Memory B cell (primary cell): ENCODE measurements at regions not wholly inside any gene's neighbourhood (a gene's known extent, or its start where the extent isn't known, plus 50 kb on each side); places are given as distances from the start of the nearest gene placed in this dataset.

Experiments used
- ATAC-seq: fragments of 150-1000 bp; cut with Tn5 transposase; 2 replicates; pipeline ENCODE4 v1.10.0; 2021; ENCODE audit warnings: low read depth, mild to moderate bottlenecking, moderate library complexity
- DNase-seq, 2 donors: peaks; one replicate each; pipeline ENCODE4 v3.0.0; 2022; ENCODE audit warnings: low spot score in 2 of 2
- H3K27ac Mint-ChIP-seq: one replicate; pipeline ENCODE4 v1.8.0; 2022; ENCODE audit warnings: mild to moderate bottlenecking, moderate library complexity, mixed read lengths
- H3K27me3 Mint-ChIP-seq: one replicate; pipeline ENCODE4 v1.8.0; 2022; ENCODE audit warnings: mixed read lengths
- H3K36me3 Mint-ChIP-seq: one replicate; pipeline ENCODE4 v1.8.0; 2022; ENCODE audit warnings: mild to moderate bottlenecking, mixed read lengths
- H3K4me1 Mint-ChIP-seq: one replicate; pipeline ENCODE4 v1.8.0; 2022; ENCODE audit warnings: mixed read lengths
- H3K4me3 Mint-ChIP-seq: one replicate; pipeline ENCODE4 v1.8.0; 2022; ENCODE audit warnings: mild to moderate bottlenecking, moderate library complexity, mixed read lengths
- H3K9me3 Mint-ChIP-seq: one replicate; pipeline ENCODE4 v1.8.0; 2022; ENCODE audit warnings: mixed read lengths

DNA sequence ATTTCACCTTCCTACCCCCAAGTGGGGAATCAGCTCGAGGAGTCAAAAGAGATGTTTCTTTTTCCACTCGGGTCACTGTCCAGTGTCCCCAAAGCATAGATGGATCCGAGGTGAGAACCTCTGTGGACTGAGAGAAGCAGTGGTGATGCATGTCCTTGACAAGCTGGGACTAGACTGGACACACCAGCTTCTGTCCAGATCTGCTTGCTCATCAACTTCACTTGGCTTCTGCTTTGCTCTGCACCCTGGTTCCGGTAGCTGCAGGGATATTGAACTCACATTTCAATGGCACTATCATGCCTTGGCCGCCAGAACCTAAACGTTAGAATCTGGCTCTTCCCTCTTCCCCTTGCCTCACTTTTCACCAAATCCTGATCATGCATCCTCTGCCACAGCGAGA is 50.3 kb upstream of the CXCL12 start:
- Mint-ChIP-seq H3K9me3 (peaks cover 20% of the 10 kb centered on the region), H3K4me1 (no peaks in the 10 kb centered on the region), H3K27me3 (no peaks in the 10 kb centered on the region), H3K36me3 (no peaks in the 10 kb centered on the region), H3K4me3 (no peak overlapping the region), H3K27ac (no peak overlapping the region)
- no peak for ATAC-seq
- no peak for DNase-seq

DNA sequence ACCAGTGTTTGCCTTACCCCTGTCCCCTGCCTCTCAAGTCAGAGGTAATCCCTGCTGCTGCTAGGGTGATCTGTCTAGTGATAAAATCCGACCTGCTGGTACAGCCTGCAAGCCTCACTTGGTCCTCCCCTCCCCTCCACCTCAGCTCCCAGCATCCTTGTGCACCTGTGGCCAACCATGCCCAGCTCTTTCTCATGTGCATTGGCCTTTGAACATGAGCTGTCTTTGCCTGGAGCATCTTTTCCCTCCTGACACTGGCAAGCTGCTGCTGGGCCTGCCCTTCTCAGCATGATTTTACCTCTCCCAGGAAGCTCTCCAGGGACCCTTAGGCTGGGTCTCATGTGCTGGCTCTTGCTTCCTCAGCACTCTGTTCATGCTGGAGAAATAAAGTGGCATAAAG is 51.3 kb upstream of the CXCL12 start:
- H3K27ac Mint-ChIP-seq: no peak overlapping the region
- peaks cover 15% of the 10 kb centered on the region for H3K9me3 Mint-ChIP-seq
- H3K27me3 Mint-ChIP-seq: peaks cover 2% of the 10 kb centered on the region
- H3K4me3 Mint-ChIP-seq: no peak overlapping the region
- H3K36me3 Mint-ChIP-seq: no peaks in the 10 kb centered on the region
- H3K4me1 Mint-ChIP-seq: no peaks in the 10 kb centered on the region
- no peak for DNase-seq
- ATAC-seq: no peak

DNA sequence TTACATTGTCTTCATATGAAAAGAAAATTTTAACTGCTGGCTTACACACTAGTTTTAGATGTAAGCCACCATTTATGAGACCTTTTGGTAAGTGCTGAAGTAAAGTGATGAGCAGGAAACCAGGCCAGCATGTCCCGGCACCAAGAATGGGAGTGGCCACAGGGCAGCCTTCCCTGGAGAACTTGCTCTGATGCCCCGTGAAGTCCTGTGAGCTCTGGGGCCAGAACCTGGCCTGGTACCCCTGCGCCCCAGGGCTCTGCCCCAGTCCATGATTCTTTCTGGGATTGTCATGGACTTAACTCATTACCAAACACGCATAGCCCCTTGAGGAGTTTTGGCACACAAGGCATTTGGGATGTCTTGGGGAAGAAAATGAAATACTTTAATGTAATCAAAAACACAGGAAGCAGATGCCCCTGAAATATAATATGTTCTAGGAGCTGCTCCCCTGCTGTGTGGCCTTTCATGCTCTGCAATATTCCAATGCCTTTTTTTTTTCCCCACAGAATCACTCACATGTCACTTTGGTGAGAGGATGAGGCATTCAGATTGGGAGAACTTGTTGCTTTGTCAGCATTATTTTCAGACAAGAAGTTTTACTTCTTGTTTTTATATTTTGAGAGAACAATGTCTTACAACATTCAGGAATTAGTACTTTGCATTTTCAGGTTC is 53.1 kb upstream of the CXCL12 start:
- ATAC-seq (no peak), DNase-seq (no peak)
- Mint-ChIP-seq H3K27ac (no peak overlapping the region), H3K27me3 (peaks cover 2% of the 10 kb centered on the region), H3K9me3 (peaks cover 14% of the 10 kb centered on the region), H3K36me3 (no peaks in the 10 kb centered on the region), H3K4me3 (no peak overlapping the region), H3K4me1 (no peaks in the 10 kb centered on the region)

DNA sequence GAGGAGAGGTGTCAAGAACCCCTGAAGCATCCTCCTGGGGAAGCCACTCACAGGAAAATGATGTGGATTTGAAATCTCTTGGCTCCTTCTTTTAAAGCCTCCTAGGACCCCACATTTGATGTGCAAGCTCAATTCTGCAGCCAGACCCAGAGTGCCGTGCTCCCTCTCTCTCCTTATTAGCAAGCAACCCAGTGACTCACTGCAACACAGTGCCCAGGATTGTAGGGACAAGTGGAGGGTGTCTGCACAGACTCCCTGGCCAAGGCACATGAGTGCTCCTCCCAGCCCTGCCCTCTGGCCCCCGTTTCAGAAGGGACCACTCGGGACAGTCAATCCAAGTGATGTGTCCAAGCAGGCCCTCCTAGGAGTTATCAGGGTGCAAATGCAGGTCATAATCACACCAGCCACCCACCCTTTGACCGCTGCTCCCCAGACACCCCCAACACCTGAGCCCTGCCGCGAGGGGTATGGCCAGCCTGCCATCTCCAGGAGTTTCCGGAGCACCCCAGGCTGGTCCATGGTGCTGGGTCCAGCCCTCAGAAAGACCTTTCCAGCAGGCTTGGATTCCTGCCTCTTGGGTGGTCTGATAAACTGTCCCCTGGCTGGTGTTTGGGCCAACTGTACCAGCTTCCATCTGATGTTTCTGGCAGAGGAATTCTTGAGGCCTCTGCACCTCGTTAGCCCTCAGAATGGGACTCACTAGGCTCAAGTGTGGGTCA is 54.5 kb upstream of the CXCL12 start:
- no peak overlapping the region for H3K4me3 Mint-ChIP-seq
- peaks cover 2% of the 10 kb centered on the region for H3K27me3 Mint-ChIP-seq
- ATAC-seq: no peak
- no peak for DNase-seq
- no peaks in the 10 kb centered on the region for H3K4me1 Mint-ChIP-seq
- no peak overlapping the region for H3K27ac Mint-ChIP-seq
- H3K36me3 Mint-ChIP-seq: no peaks in the 10 kb centered on the region
- H3K9me3 Mint-ChIP-seq: peaks cover 14% of the 10 kb centered on the region

DNA sequence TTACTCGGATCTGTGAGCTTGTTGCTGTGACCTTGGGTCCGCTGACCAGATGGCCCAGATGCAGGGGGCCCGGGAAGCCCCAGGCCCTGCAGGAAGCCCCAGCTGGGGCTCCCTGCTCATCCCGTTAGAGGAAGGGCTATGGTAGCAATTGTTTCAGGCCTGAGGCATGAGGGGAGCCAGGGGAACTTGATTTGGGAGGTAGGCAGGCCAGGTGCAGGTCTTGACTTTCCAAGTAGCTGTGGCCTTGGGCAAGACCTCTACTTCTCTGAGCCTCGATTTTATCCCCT is 55.0 kb upstream of the CXCL12 start:
- Mint-ChIP-seq H3K27ac (no peak overlapping the region), H3K4me1 (no peaks in the 10 kb centered on the region), H3K27me3 (peaks cover 2% of the 10 kb centered on the region), H3K9me3 (peaks cover 12% of the 10 kb centered on the region), H3K36me3 (no peaks in the 10 kb centered on the region), H3K4me3 (no peak overlapping the region)
- ATAC-seq: no peak
- DNase-seq: no peak

DNA sequence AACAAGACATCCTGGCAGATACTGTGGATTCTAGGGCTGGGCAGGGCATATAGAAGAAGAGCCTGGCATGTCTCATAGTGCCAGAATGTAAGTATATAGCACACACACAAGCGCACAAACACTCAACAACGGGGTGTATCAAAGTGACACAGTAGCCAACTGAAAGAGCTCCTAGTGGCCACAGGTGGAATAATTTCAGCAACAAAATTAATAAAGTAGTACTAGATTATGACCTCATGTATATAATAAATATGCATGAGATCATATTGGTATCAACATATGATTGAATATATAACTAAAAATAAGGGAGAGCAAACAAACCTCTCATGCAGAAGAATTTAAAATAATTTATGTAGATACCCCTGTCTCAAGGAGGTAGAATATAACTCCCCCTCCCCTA is 72.4 kb upstream of the CXCL12 start:
- no peak for DNase-seq
- Mint-ChIP-seq H3K9me3 (peaks cover 5% of the 10 kb centered on the region), H3K27me3 (no peaks in the 10 kb centered on the region), H3K27ac (no peak overlapping the region), H3K36me3 (no peaks in the 10 kb centered on the region), H3K4me1 (no peaks in the 10 kb centered on the region), H3K4me3 (no peak overlapping the region)
- no peak for ATAC-seq

DNA sequence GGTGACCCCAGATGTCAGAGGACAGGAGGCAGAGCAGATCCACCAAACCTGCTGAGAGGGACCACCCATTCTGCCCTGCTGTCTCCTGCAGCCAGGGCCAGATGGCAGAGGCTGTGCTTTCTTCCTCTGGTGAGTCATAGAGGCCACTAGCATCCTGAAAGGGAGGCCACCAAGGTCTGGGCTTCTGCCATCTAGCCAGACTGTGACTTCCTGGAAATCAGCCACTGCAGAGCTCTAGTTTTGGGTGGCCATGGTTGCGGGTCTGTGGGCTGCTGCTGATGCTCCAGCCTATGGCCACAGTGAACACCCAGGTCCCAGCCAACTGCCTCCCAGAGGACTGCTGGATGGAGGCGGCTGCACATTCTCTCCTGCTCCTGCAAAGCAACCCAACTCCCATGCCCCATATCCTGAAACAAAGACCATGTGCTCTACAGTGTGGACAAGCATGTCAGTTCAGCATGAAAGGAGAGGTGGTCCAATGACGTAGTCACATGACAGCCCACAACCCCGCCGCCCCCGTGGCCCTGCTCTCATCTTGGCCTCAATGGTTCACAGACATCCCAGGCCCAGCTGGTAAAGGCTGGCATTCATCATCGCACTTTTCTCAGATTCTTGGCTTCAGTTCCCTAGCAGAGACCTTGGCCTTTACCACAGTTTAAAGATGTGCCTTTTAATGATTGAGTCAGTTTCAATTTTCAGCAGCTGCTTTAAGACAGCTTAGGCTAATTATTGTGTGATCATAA is 73.9 kb upstream of the CXCL12 start:
- no peak overlapping the region for H3K4me3 Mint-ChIP-seq
- no peak overlapping the region for H3K27ac Mint-ChIP-seq
- H3K36me3 Mint-ChIP-seq: no peaks in the 10 kb centered on the region
- DNase-seq (no peak), ATAC-seq (no peak)
- H3K27me3 Mint-ChIP-seq: no peaks in the 10 kb centered on the region
- H3K4me1 Mint-ChIP-seq: no peaks in the 10 kb centered on the region
- peaks cover 4% of the 10 kb centered on the region for H3K9me3 Mint-ChIP-seq

DNA sequence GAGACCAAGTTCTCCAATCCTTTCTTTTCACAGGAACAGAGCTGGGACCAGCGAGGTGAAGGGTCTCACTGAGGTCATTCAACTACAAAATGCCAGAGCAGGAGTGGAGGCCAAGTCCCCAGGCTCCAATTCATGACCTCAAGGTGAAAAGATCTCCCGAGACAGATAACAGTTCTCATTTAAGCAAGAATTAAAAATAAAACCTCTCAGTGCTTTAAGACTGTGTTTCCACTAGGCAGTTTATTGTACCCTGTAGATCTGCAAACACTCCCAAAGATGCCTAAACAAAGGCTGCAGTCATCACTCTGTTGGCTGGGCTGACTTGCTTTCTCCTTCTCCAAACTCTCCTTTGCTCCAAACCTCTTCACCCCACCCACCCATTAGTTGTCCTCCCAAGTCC is 74.8 kb upstream of the CXCL12 start:
- Mint-ChIP-seq H3K27ac (no peak overlapping the region), H3K4me1 (no peaks in the 10 kb centered on the region), H3K27me3 (no peaks in the 10 kb centered on the region), H3K4me3 (no peak overlapping the region), H3K36me3 (no peaks in the 10 kb centered on the region), H3K9me3 (peaks cover 5% of the 10 kb centered on the region)
- ATAC-seq (no peak), DNase-seq (no peak)

DNA sequence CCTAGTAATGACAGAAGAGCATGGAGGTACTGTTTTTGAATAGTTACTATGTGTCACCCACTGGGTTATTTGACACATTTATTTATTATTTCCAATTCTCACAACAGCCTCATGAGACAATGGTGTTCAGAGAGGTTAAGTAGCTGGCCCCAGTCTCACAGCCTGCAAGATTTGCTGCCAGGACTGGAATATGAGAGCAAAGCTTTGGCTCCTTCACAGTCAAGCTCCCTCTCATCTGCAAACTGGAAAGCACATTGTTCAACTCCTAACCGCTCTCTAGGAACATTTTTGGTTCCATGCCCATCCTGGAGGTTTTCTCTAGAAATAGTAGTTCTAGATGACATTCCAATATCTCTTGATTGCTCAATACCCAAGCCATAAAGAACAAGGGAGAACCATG is 75.5 kb upstream of the CXCL12 start:
- no peaks in the 10 kb centered on the region for H3K36me3 Mint-ChIP-seq
- H3K9me3 Mint-ChIP-seq: peaks cover 5% of the 10 kb centered on the region
- H3K4me1 Mint-ChIP-seq: no peaks in the 10 kb centered on the region
- H3K27me3 Mint-ChIP-seq: no peaks in the 10 kb centered on the region
- no peak overlapping the region for H3K27ac Mint-ChIP-seq
- no peak for ATAC-seq
- no peak overlapping the region for H3K4me3 Mint-ChIP-seq
- no peak for DNase-seq

DNA sequence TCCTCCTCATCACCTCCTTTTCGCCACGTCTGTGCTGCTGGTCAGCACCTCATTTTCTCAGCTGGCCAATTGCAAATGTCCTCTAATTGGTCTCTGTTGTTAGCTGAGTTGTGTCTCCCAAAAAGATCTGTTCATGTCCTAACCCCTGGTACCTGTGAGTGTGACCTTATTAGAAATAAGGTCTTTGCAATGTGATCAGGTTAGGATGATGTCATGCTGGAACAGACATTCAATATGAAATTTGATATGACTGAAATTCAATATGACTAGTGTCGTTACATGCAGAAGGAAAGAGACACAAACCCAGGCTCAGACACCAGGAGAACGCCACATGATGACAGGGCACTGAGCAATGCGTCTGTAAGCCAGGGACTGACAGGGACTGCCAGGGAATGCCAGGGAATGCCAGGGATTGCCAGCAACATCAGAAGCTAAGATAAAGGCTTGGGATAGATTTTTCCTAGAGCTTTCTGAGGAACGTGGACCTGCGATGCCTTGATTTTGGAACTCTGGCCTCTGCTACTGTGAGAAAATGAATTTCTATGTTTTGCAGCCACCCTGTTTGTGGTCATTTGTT is 77.5 kb upstream of the CXCL12 start:
- peaks cover 1% of the 10 kb centered on the region for H3K9me3 Mint-ChIP-seq
- DNase-seq (no peak), ATAC-seq (no peak)
- no peak overlapping the region for H3K27ac Mint-ChIP-seq
- no peaks in the 10 kb centered on the region for H3K4me1 Mint-ChIP-seq
- H3K4me3 Mint-ChIP-seq: no peak overlapping the region
- H3K27me3 Mint-ChIP-seq: no peaks in the 10 kb centered on the region
- no peaks in the 10 kb centered on the region for H3K36me3 Mint-ChIP-seq

DNA sequence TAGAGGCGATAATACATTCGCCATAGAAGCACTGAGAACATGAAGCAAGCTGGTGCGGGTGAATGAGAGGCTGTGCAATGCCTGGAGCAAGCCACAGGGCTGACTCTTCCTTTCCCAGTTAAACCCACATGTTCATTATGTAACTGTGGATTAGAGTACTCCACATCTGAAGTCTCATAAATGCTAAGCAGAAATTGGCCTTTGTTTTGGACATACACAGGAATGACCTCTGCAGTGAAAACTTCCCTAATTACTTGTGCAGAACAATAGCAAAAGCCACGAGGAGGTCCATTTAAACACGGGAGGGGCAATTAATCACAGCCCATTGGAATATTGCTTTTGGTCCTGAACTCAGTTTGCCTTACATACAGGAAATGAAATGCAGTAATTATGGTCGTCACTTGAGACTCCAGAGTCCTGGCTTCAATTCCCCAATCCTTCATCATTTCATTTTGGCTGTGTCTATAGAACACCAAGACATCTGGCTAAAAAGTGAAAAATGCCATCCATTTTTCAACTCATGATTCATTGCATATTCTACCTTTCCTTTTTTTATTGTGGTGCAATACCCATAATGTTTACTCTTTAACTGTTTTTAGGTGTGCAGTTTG is 78.7 kb upstream of the CXCL12 start:
- H3K4me1 Mint-ChIP-seq: no peaks in the 10 kb centered on the region
- H3K9me3 Mint-ChIP-seq: peaks cover 1% of the 10 kb centered on the region
- no peaks in the 10 kb centered on the region for H3K36me3 Mint-ChIP-seq
- ATAC-seq: no peak
- DNase-seq: no peak
- H3K27me3 Mint-ChIP-seq: no peaks in the 10 kb centered on the region
- H3K4me3 Mint-ChIP-seq: no peak overlapping the region
- no peak overlapping the region for H3K27ac Mint-ChIP-seq

DNA sequence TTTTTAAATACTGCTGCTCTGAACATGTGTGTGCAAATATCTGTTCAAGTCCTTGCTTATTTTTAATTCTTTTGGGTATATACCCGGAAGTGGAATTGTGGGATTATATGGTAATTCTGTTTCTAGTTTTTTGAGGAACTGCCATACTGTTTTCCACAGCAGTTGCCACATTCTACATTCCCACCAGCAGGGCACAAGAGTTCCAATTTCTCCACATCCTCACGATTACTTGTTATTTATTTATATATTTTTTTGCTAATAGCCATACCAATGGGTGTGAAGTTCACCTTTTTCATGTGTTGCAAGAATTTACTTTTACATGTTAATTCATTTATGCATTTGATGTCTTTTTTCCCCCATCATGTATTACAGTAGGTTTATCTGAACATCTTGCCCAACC is 79.6 kb upstream of the CXCL12 start:
- Mint-ChIP-seq H3K4me1 (no peaks in the 10 kb centered on the region), H3K9me3 (peaks cover 3% of the 10 kb centered on the region), H3K27ac (no peak overlapping the region), H3K36me3 (no peaks in the 10 kb centered on the region), H3K4me3 (no peak overlapping the region), H3K27me3 (no peaks in the 10 kb centered on the region)
- ATAC-seq: no peak
- DNase-seq: no peak

DNA sequence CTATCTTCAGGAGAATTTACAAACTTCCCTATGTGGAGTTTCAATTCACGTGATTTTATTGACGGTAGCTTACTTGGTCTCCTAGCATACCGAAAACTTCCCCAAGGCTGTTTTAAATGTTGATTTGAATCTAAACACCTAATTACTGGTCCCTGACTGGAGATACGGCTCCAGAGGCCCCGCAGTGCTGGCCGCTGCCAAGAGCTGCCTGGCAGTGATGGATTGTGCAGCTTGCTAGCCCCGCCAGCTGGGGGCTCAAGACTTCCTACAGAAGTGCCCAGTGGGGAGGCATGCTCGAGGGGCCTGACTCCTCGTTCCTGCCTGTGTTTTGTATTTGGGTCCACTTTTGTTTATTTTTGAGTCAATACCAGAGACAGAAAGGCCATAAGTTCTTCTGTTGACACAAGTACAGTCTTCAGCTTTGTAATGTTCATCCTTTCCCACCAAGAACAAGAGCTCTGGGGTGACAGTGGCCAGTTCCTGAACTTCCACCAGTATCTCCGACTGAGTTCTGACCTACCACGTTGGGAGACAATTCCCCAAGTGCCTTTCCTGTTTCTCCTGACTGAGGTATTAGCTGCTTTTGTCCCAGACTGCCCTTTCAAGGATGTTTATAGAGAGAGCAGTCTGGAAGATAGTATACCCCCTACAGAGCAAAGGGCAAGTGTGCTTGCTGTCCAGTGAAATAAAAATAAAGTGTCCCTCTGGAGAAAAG is 80.7 kb upstream of the CXCL12 start:
- H3K27me3 Mint-ChIP-seq: peaks cover 2% of the 10 kb centered on the region
- DNase-seq: no peak
- H3K9me3 Mint-ChIP-seq: peaks cover 5% of the 10 kb centered on the region
- no peaks in the 10 kb centered on the region for H3K4me1 Mint-ChIP-seq
- no peaks in the 10 kb centered on the region for H3K36me3 Mint-ChIP-seq
- H3K27ac Mint-ChIP-seq: no peak overlapping the region
- H3K4me3 Mint-ChIP-seq: no peak overlapping the region
- ATAC-seq: no peak

DNA sequence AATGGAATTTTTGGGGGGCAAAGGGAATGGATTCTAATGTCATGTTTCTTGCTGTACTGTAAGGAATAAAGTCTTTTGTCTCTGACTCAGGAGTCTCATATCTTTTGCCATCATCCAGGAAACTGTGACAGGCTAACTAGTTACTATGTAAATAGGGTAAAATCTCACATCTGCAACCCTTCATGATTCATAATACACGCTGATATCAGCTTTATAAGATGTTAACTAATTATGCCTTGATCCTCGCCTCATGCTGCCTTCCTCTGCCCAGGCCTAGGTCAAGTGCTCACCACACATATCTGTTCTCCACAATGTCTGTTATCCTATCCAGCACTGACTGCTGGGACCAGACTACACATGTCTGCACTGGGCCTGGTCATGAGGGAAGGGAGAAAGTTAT is 81.3 kb upstream of the CXCL12 start:
- DNase-seq (no peak), ATAC-seq (no peak)
- Mint-ChIP-seq H3K36me3 (no peaks in the 10 kb centered on the region), H3K27me3 (peaks cover 2% of the 10 kb centered on the region), H3K4me3 (no peak overlapping the region), H3K9me3 (peaks cover 6% of the 10 kb centered on the region), H3K4me1 (no peaks in the 10 kb centered on the region), H3K27ac (no peak overlapping the region)
